ENCODE measurements at regions not wholly inside any gene's neighbourhood (a gene's known extent, or its start where the extent isn't known, plus 50 kb on each side); places are given as distances from the start of the nearest gene placed in this dataset.
"Not testable (repeated sequence)": the region's sequence is repeated elsewhere in the genome, so short reads cannot be mapped to it uniquely, and the experiment has no call there.

DNA sequence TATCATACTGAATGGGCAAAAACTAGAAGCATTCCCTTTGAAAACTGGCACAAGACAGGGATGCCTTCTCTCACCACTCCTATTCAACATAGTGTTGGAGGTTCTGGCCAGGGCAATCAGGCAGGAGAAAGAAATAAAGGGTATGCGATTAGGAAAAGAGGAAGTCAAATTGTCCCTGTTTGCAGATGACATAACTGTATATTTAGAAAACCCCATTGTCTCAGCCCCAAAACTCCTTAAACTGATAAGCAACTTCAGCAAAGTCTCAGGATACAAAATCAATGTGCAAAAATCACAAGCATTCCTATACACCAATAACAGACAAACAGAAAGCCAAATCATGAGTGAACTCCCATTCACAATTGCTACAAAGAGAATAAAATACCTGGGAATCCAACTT, 52.5 kb upstream of the CCDC71L start:
- not testable (repeated sequence) for H3K27ac Mint-ChIP-seq; H3K4me3 Mint-ChIP-seq (ENCODE audit: low read depth); DNase-seq (ENCODE audit: low spot score, unreplicated experiment); H3K4me1 Mint-ChIP-seq (ENCODE audit: low read depth); H3K9me3 Mint-ChIP-seq (ENCODE audit: low read depth); H3K27me3 Mint-ChIP-seq; H3K36me3 Mint-ChIP-seq (ENCODE audit: insufficient read depth)

DNA sequence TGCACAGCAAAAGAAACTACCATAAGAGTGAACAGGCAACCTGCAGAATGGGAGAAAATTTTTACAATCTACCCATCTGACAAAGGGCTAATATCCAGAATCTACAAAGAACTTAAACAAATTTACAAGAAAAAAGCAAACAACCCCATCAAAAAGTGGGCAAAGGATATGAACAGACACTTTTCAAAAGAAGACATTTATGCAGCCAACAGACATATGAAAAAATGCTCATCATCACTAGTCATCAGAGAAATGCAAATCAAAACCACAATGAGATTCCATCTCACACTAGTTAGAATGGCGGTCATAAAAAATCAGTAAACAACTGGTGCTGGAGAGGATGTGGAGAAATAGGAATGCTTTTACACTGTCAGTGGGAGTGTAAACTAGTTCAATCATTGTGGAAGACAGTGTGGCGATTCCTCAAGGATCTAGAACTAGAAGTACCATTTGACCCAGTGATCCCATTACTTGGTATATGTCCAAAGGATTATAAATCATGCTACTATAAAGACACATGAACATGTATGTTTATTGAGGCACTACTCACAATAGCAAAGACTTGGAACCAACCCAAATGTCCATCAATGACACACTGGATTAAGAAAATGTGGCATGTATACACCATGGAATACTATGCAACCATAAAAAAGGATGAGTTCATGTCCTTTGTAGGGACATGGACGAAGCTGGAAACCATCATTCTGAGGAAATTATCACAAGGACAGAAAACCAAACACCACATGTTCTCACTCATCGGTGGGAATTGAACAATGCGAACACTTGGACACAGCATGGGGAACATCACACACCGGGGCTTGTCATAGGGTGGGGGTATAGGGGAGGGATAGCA, 53.9 kb upstream of the CCDC71L start:
- not testable (repeated sequence) for H3K27ac Mint-ChIP-seq; H3K4me3 Mint-ChIP-seq (ENCODE audit: low read depth); H3K36me3 Mint-ChIP-seq (ENCODE audit: insufficient read depth); H3K9me3 Mint-ChIP-seq (ENCODE audit: low read depth); H3K4me1 Mint-ChIP-seq (ENCODE audit: low read depth); H3K27me3 Mint-ChIP-seq; DNase-seq (ENCODE audit: low spot score, unreplicated experiment)

DNA sequence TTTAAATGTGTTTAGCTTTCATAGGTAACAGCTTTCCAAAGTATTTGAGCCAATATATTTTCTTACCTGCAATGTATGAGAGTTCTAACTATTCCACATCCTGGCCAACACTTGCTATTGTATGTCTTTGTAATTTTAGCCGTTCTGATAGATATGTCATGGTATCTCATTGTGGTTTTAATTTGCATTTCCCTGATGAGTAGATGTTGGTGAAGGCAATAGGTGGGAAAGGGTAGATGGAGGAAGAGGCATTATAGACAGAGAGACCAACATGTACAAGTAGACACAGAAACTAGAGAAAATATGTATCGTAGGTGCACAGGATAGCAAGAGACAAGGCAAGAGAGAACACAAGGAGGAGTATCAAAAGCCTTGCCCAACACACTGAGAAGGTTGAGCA, 54.8 kb upstream of the CCDC71L start:
- Mint-ChIP-seq H3K4me3 (ENCODE audit: low read depth) (no peak overlapping the region), H3K4me1 (ENCODE audit: low read depth) (no peaks in the 10 kb centered on the region), H3K27ac (no peak overlapping the region), H3K9me3 (ENCODE audit: low read depth) (peaks cover 5% of the 10 kb centered on the region), H3K27me3 (peaks cover 2% of the 10 kb centered on the region), H3K36me3 (ENCODE audit: insufficient read depth) (no peaks in the 10 kb centered on the region)
- no peak for DNase-seq (ENCODE audit: low spot score, unreplicated experiment)
- TF ChIP-seq, protein P1, sequence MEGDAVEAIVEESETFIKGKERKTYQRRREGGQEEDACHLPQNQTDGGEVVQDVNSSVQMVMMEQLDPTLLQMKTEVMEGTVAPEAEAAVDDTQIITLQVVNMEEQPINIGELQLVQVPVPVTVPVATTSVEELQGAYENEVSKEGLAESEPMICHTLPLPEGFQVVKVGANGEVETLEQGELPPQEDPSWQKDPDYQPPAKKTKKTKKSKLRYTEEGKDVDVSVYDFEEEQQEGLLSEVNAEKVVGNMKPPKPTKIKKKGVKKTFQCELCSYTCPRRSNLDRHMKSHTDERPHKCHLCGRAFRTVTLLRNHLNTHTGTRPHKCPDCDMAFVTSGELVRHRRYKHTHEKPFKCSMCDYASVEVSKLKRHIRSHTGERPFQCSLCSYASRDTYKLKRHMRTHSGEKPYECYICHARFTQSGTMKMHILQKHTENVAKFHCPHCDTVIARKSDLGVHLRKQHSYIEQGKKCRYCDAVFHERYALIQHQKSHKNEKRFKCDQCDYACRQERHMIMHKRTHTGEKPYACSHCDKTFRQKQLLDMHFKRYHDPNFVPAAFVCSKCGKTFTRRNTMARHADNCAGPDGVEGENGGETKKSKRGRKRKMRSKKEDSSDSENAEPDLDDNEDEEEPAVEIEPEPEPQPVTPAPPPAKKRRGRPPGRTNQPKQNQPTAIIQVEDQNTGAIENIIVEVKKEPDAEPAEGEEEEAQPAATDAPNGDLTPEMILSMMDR (IDR thresholded peaks at IDR 0.05; ENCODE audit: unreplicated experiment), result no peak

DNA sequence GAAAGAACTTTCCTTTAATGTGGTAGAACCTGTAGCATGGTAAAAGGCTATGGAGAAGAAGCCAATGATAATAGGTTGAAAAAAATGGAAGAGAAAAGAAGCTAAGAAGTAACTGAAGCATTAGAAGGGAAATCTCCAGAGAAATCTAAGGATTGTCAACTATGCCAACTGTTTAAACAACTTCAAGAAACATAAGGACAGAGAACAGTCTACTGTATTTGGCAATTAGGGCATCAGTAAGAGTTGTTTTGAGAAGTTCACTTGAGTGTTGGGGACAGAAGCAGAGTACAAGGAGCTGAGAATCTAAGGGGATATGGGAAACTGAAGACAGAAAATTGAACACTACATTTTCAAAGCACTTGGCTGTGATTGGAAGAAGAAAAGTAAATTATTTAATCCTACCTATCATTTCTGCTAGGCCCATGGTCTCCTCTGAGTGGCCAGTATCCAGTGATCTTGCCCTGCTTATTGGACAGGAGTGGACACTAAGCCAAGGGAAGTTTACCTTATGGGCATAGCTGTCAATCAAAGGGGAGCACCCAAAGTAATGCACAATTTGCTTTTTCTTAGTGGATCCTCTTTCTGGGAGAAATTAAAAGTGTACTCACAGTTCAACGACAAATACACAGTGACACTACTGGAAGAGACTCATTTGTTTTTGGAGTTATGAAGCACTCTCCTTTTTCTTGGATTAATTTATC, 56.4 kb upstream of the CCDC71L start:
- Mint-ChIP-seq H3K36me3 (ENCODE audit: insufficient read depth) (no peaks in the 10 kb centered on the region), H3K27me3 (peaks cover 2% of the 10 kb centered on the region)

DNA sequence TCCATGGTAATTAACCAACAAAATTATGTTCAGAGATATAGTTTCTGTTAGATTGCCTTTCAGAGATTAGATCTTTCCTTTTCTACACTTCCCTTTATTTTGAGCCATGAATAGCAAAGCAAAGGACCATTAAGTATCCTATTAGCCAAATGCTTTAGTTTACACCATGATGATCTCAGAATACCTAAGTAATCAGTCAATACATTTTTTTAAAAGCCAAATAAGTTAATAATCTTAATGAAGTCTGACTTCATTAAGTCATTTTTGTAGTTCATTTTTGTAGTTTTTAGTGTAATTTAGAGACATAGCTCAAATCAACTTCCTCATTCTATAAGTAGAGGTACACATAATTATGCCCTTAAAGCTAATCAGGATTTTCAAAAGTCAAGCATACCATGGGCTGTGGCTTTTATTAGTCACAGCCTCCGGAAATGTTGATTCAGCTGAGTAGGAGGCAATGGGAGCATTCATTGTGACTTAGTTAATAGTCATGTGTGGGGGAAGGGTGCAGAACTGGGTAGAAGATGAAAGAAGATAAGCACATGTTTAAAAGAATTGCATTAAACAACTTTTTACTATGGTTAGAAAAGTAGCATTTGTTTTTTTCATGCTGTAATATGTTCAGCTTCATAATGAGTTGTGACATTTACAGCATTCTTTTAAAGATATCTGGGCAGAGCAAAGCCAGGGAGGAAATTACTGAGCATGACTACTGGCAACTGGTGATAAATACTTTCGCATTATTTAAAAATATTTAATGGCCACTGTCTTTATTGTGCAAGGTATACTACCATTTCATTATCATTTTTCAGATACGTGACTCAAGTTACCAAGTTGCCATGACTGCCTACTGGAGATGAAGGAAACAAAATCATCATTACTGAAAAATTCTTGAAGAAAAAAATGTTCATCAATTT, 57.3 kb upstream of the CCDC71L start:
- DNase-seq (ENCODE audit: low spot score, unreplicated experiment), result no peak
- peaks cover 2% of the 10 kb centered on the region for H3K27me3 Mint-ChIP-seq
- no peaks in the 10 kb centered on the region for H3K36me3 Mint-ChIP-seq (ENCODE audit: insufficient read depth)
- no peaks in the 10 kb centered on the region for H3K4me1 Mint-ChIP-seq (ENCODE audit: low read depth)
- no peak overlapping the region for H3K4me3 Mint-ChIP-seq (ENCODE audit: low read depth)
- TF ChIP-seq, protein P1 (IDR thresholded peaks at IDR 0.05; ENCODE audit: unreplicated experiment), result no peak
- no peaks in the 10 kb centered on the region for H3K9me3 Mint-ChIP-seq (ENCODE audit: low read depth)
- no peak overlapping the region for H3K27ac Mint-ChIP-seq

More for the DNA sequence above, 56.4 kb upstream of the CCDC71L start:
- TF ChIP-seq, protein P1 (IDR thresholded peaks at IDR 0.05; ENCODE audit: unreplicated experiment), result no peak
- H3K4me1 Mint-ChIP-seq (ENCODE audit: low read depth), result no peaks in the 10 kb centered on the region
- no peak overlapping the region for H3K4me3 Mint-ChIP-seq (ENCODE audit: low read depth)
- no peak overlapping the region for H3K27ac Mint-ChIP-seq
- no peaks in the 10 kb centered on the region for H3K9me3 Mint-ChIP-seq (ENCODE audit: low read depth)
- DNase-seq (ENCODE audit: low spot score, unreplicated experiment), result no peak

DNA sequence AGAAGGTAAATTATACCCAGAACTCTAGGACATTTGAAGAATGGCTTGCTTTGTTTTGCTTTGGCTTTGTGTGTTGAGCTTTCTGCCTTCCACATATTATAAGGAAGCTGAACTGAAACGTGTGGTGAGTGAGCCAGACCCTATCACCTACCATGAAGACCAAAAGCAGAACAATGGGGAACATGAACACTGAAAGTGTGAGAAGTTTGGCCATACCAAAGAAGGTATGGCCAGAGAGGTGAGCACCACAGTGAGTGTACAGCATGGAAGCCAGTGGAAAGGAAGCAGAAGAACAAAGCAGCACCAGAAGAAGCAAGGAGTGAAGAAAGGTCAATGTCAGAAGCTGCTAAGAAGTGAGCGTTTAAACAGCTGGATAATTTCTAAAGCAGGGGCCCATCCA, 59.7 kb upstream of the CCDC71L start:
- H3K36me3 Mint-ChIP-seq (ENCODE audit: insufficient read depth), result no peaks in the 10 kb centered on the region

More for the DNA sequence above, 59.7 kb upstream of the CCDC71L start:
- Mint-ChIP-seq H3K4me3 (ENCODE audit: low read depth) (no peak overlapping the region), H3K9me3 (ENCODE audit: low read depth) (no peaks in the 10 kb centered on the region), H3K4me1 (ENCODE audit: low read depth) (peaks cover 9% of the 10 kb centered on the region), H3K27ac (no peak overlapping the region), H3K27me3 (peaks cover 2% of the 10 kb centered on the region)
- TF ChIP-seq, protein P1 (IDR thresholded peaks at IDR 0.05; ENCODE audit: unreplicated experiment), result no peak
- no peak for DNase-seq (ENCODE audit: low spot score, unreplicated experiment)
